MM.1S (cell line): ENCODE measurements at regions not wholly inside any gene's neighbourhood (a gene's known extent, or its start where the extent isn't known, plus 50 kb on each side); places are given as distances from the start of the nearest gene placed in this dataset.

Experiments used
- DNase-seq: peaks from one replicate; pipeline ENCODE4 v3.0.0-alpha.2; 2015
- H2AFZ ChIP-seq: fragments of 300-600 bp; sonication (generic); 2 replicates; pipeline ENCODE4 v1.6.0; 2016; ENCODE audit warnings: antibody characterized with exemption, low read length
- H3F3A ChIP-seq: fragments of 300-600 bp; sonication (generic); 2 replicates; pipeline ENCODE4 v1.6.1; 2016; ENCODE audit warnings: mild to moderate bottlenecking, antibody characterized with exemption, low read length, moderate library complexity, mixed read lengths; ENCODE audit not compliant: insufficient read depth
- H3K27ac ChIP-seq: fragments of 300-600 bp; sonication (generic); 2 replicates; pipeline ENCODE4 v1.5.1; 2016; ENCODE audit warnings: mild to moderate bottlenecking, low read length
- H3K27me3 ChIP-seq: fragments of 300-600 bp; sonication (generic); replicated peaks from 2 replicates; pipeline ENCODE4 v1.6.0; 2016; ENCODE audit warnings: low read length; ENCODE audit not compliant: insufficient read depth
- H3K36me3 ChIP-seq: fragments of 300-600 bp; sonication (generic); replicated peaks from 2 replicates; pipeline ENCODE4 v1.6.1; 2016; ENCODE audit warnings: mild to moderate bottlenecking, low read length, mixed read lengths; ENCODE audit not compliant: insufficient read depth
- H3K4me1 ChIP-seq: fragments of 300-600 bp; sonication (generic); 2 replicates; pipeline ENCODE4 v1.6.1; 2016; ENCODE audit warnings: low read length, mixed read lengths
- H3K4me2 ChIP-seq: fragments of 300-600 bp; sonication (generic); 2 replicates; pipeline ENCODE4 v1.6.0; 2016; ENCODE audit warnings: low read depth, low read length
- H3K4me3 ChIP-seq: fragments of 300-600 bp; sonication (generic); 2 replicates; pipeline ENCODE4 v1.5.1; 2016; ENCODE audit warnings: low read length, mixed read lengths
- H3K79me2 ChIP-seq: fragments of 300-600 bp; sonication (generic); 2 replicates; pipeline ENCODE4 v1.6.1; 2016; ENCODE audit warnings: mixed run types, low read length, mixed read lengths
- H3K9ac ChIP-seq: fragments of 300-600 bp; sonication (generic); 2 replicates; pipeline ENCODE4 v1.6.1; 2016; ENCODE audit warnings: low read length, mixed read lengths
- H3K9me2 ChIP-seq: fragments of 300-600 bp; sonication (generic); replicated peaks from 2 replicates; pipeline ENCODE4 v1.6.1; 2016; ENCODE audit warnings: mild to moderate bottlenecking, low read length, mixed read lengths; ENCODE audit not compliant: insufficient read depth
- H3K9me3 ChIP-seq: fragments of 300-600 bp; sonication (generic); replicated peaks from 2 replicates; pipeline ENCODE4 v1.6.1; 2016; ENCODE audit warnings: mild to moderate bottlenecking, low read length, mixed read lengths; ENCODE audit not compliant: insufficient read depth
- H4K20me1 ChIP-seq: fragments of 300-600 bp; sonication (generic); 2 replicates; pipeline ENCODE4 v1.6.1; 2016; ENCODE audit warnings: mild to moderate bottlenecking, low read length, moderate library complexity, mixed read lengths; ENCODE audit not compliant: insufficient read depth
- CTCF ChIP-seq: fragments of 300-600 bp; sonication (generic); IDR thresholded peaks from 2 replicates; pipeline ENCODE4 v1.5.1; 2016; ENCODE audit warnings: antibody characterized with exemption, low read length, mixed read lengths
- EZH2 ChIP-seq: fragments of 300-600 bp; sonication (generic); optimal IDR thresholded peaks from 2 replicates; pipeline ENCODE3; 2017; ENCODE audit warnings: low read depth, mild to moderate bottlenecking, antibody characterized with exemption, low read length, mixed read lengths
- EZH2phosphoT487 ChIP-seq: fragments of 300-600 bp; sonication (generic); IDR thresholded peaks from 2 replicates; pipeline ENCODE4 v1.6.1; 2018; ENCODE audit warnings: antibody characterized with exemption, low read length

- H3K27me3 ChIP-seq = no peaks in the 10 kb centered on the region
- no peak overlapping the region for H3K27ac ChIP-seq
- no peaks in the 10 kb centered on the region for H3K9me2 ChIP-seq
- no peak overlapping the region for H3K4me3 ChIP-seq
- no peak overlapping the region for H3K4me2 ChIP-seq
- no peaks in the 10 kb centered on the region for H3K4me1 ChIP-seq
- no peaks in the 10 kb centered on the region for H4K20me1 ChIP-seq
- no peaks in the 10 kb centered on the region for H3F3A ChIP-seq
- H3K9me3 ChIP-seq = no peaks in the 10 kb centered on the region
- H2AFZ ChIP-seq = no peak overlapping the region
- DNase-seq = no peak
- TF ChIP-seq CTCF = no peak
- H3K36me3 ChIP-seq = no peaks in the 10 kb centered on the region
- H3K9ac ChIP-seq = no peak overlapping the region
- H3K79me2 ChIP-seq = no peaks in the 10 kb centered on the region
Measured at GRCh38 chr7:45267262-45267661, 109.7 kb downstream of the RAMP3 start.

GRCh38 chr7:45268013-45268412, 110.4 kb downstream of the RAMP3 start:
- H3K27me3 ChIP-seq = no peaks in the 10 kb centered on the region
- H3F3A ChIP-seq = no peaks in the 10 kb centered on the region
- H3K79me2 ChIP-seq = no peaks in the 10 kb centered on the region
- DNase-seq = no peak
- no peak overlapping the region for H3K27ac ChIP-seq
- H2AFZ ChIP-seq = no peak overlapping the region
- no peak overlapping the region for H3K9ac ChIP-seq
- H3K9me3 ChIP-seq = no peaks in the 10 kb centered on the region
- no peaks in the 10 kb centered on the region for H3K4me1 ChIP-seq
- no peak overlapping the region for H3K4me2 ChIP-seq
- H4K20me1 ChIP-seq = no peaks in the 10 kb centered on the region
- H3K9me2 ChIP-seq = no peaks in the 10 kb centered on the region
- no peak for TF ChIP-seq EZH2phosphoT487
- no peak for TF ChIP-seq CTCF
- TF ChIP-seq EZH2 = no peak
- no peaks in the 10 kb centered on the region for H3K36me3 ChIP-seq
- no peak overlapping the region for H3K4me3 ChIP-seq

GRCh38 chr7:45269192-45269591, 111.6 kb downstream of the RAMP3 start:
- no peaks in the 10 kb centered on the region for H4K20me1 ChIP-seq
- no peaks in the 10 kb centered on the region for H3K9me3 ChIP-seq
- no peaks in the 10 kb centered on the region for H3K4me1 ChIP-seq
- H2AFZ ChIP-seq = no peak overlapping the region
- H3K27ac ChIP-seq = no peak overlapping the region
- no peak for DNase-seq
- H3K4me2 ChIP-seq = no peak overlapping the region
- no peaks in the 10 kb centered on the region for H3K79me2 ChIP-seq
- H3K4me3 ChIP-seq = no peak overlapping the region
- no peaks in the 10 kb centered on the region for H3K9me2 ChIP-seq
- no peaks in the 10 kb centered on the region for H3K27me3 ChIP-seq
- TF ChIP-seq EZH2phosphoT487 (no peak), EZH2 (no peak), CTCF (no peak)
- H3K36me3 ChIP-seq = no peaks in the 10 kb centered on the region
- H3K9ac ChIP-seq = no peak overlapping the region
- no peaks in the 10 kb centered on the region for H3F3A ChIP-seq
